IPS-20b (cell line): ENCODE measurements at regions not wholly inside any gene's neighbourhood (a gene's known extent, or its start where the extent isn't known, plus 50 kb on each side); places are given as distances from the start of the nearest gene placed in this dataset.

Source experiments
- H3K27ac ChIP-seq: one replicate; pipeline ENCODE4 v1.5.1; 2013; ENCODE audit warnings: low read length
- H3K27me3 ChIP-seq: 2 replicates; pipeline ENCODE4 v1.6.1; 2013; ENCODE audit warnings: mild to moderate bottlenecking, low read length, inconsistent platforms; ENCODE audit not compliant: insufficient read depth
- H3K36me3 ChIP-seq: 2 replicates; pipeline ENCODE4 v1.6.1; 2013; ENCODE audit warnings: low read depth, mild to moderate bottlenecking, inconsistent platforms, low read length, moderate library complexity; ENCODE audit not compliant: insufficient read depth
- H3K4me1 ChIP-seq: 2 replicates; pipeline ENCODE4 v1.6.1; 2013; ENCODE audit warnings: mild to moderate bottlenecking, control low read depth, inconsistent platforms, low read length, moderate library complexity; ENCODE audit not compliant: insufficient read depth
- H3K4me3 ChIP-seq: 2 replicates; pipeline ENCODE4 v1.5.1; 2013; ENCODE audit warnings: mild to moderate bottlenecking, low read length, inconsistent platforms
- H3K9ac ChIP-seq: 2 replicates; pipeline ENCODE4 v1.6.1; 2013; ENCODE audit warnings: low read depth, mild to moderate bottlenecking, inconsistent platforms, low read length, moderate library complexity
- H3K9me3 ChIP-seq: 2 replicates; pipeline ENCODE4 v1.6.1; 2013; ENCODE audit warnings: mild to moderate bottlenecking, low read depth, low read length, inconsistent platforms; ENCODE audit not compliant: insufficient read depth

GRCh38 chr10:89857431-89858042, 156.1 kb downstream of the KIF20B start:
- no peaks in the 10 kb centered on the region for H3K27me3 ChIP-seq
- peaks cover 3% of the 10 kb centered on the region; the same call in 1 of the 2 replicates for H3K4me1 ChIP-seq
- H3K27ac ChIP-seq = no peak overlapping the region
- H3K36me3 ChIP-seq = no peaks in the 10 kb centered on the region
- no peak overlapping the region for H3K4me3 ChIP-seq
- no peaks in the 10 kb centered on the region for H3K9me3 ChIP-seq
- H3K9ac ChIP-seq = no peak overlapping the region

DNA sequence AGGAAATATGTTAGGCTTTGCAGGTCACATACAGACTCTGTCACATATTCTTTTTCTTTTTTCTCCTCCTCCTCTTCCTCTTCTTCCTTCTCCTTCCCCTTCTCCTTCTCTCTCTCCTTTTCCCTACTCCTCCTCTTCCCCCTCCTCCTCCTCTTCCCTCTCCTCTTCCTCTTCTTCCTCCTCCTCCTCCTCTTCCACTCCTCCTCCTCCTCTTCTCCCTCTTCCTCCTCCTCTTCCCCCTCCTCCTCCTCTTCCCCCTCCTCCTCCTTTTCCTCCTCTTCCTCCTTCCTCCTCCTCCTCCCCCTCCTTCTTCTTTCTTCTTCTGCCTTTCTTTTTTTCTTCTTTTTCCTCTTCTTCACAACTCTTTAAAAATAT, 159.8 kb downstream of the KIF20B start:
- Histone ChIP-seq H3K27me3 (no peaks in the 10 kb centered on the region), H3K9ac (no peak overlapping the region), H3K27ac (no peak overlapping the region), H3K9me3 (no peaks in the 10 kb centered on the region), H3K4me3 (no peak overlapping the region), H3K4me1 (peaks cover 3% of the 10 kb centered on the region; the same call in 1 of the 2 replicates), H3K36me3 (no peaks in the 10 kb centered on the region)

DNA sequence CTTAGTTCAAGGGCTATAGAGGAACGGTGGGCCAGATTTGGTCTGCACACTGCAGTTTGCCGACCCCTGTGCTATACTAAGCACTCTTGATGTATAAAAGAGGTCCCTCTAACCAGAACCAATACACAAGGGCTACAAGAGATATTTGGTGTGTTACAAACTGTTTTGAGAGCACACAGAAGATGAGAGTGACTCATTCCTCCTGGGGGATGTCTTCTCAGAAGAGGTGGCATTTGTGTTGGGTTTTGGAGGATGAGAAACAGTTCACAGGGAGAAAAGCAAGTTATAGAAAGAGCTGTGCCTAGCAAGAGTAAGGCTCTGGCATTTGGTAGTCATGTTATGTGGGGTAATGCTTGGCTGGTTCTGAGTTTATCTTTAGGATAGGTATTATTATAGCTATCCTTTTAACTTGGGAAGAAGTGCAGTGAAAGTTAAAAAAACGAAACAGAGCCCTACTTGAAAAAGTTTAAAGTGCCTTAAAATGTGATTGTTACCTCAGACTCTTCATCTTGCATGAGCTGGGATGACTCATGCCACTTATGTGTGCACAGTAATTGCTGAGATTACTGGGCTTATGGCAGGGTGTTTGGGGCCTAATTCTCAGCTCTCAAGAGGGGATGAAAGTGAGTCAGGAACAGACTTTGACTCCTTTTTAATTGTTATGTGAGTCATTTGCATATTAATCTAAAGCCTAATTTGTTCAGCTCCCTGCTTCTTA, 160.4 kb downstream of the KIF20B start:
- Histone ChIP-seq H3K36me3 (no peaks in the 10 kb centered on the region), H3K4me3 (no peak overlapping the region), H3K27me3 (no peaks in the 10 kb centered on the region), H3K9me3 (no peaks in the 10 kb centered on the region), H3K27ac (no peak overlapping the region), H3K4me1 (peaks cover 3% of the 10 kb centered on the region; the same call in 1 of the 2 replicates), H3K9ac (no peak overlapping the region)

GRCh38 chr10:89867964-89868363, 166.6 kb downstream of the KIF20B start:
- Histone ChIP-seq H3K27me3 (no peaks in the 10 kb centered on the region), H3K4me3 (no peak overlapping the region), H3K4me1 (no peaks in the 10 kb centered on the region), H3K9ac (no peak overlapping the region), H3K27ac (no peak overlapping the region), H3K36me3 (no peaks in the 10 kb centered on the region), H3K9me3 (no peaks in the 10 kb centered on the region)

GRCh38 chr10:89869180-89869579, 167.8 kb downstream of the KIF20B start:
- H3K9ac ChIP-seq = no peak overlapping the region
- H3K9me3 ChIP-seq = 0 out of 2 replicates have a peak, but pooled peaks cover under 1% of the 10 kb centered on the region
- H3K27ac ChIP-seq = no peak overlapping the region
- H3K36me3 ChIP-seq = no peaks in the 10 kb centered on the region
- no peak overlapping the region for H3K4me3 ChIP-seq
- H3K27me3 ChIP-seq = no peaks in the 10 kb centered on the region
- H3K4me1 ChIP-seq = no peaks in the 10 kb centered on the region

DNA sequence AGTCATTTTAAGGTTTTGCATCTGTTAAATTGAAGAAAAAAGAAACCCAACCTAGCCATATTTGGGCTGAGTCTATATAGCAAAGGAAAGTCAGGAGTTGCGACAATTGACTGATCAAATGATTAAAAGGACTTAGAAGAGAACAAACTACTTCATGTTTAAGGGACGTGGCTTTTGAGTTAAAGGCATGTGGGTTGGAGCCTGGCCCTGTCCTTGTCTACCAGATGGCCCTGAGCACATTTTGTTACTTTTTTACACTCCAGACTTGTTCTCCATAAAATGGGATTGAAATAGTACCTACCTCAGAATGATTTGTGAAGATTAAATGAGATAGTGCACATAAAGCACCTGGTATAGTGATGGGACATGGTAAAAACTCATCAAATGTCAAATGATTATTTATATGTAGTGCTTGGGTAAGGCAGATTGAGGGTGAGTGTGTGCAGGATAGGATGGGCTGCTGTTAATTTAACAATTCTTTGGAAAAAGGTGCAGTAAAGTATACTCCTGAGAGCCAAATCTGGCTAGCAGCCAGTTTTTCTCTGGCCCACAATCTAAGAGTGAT, 168.3 kb downstream of the KIF20B start:
- Histone ChIP-seq H3K27me3 (no peaks in the 10 kb centered on the region), H3K9ac (no peak overlapping the region), H3K36me3 (no peaks in the 10 kb centered on the region), H3K27ac (no peak overlapping the region), H3K9me3 (peaks cover 5% of the 10 kb centered on the region; the same call in 1 of the 2 replicates), H3K4me1 (no peaks in the 10 kb centered on the region), H3K4me3 (no peak overlapping the region)

- Histone ChIP-seq H3K9ac (no peak overlapping the region), H3K27me3 (no peaks in the 10 kb centered on the region), H3K4me3 (no peak overlapping the region), H3K9me3 (peaks cover 16% of the 10 kb centered on the region), H3K4me1 (no peaks in the 10 kb centered on the region), H3K27ac (no peak overlapping the region), H3K36me3 (no peaks in the 10 kb centered on the region)
Measured at GRCh38 chr10:89870936-89871335, 169.5 kb downstream of the KIF20B start.

DNA sequence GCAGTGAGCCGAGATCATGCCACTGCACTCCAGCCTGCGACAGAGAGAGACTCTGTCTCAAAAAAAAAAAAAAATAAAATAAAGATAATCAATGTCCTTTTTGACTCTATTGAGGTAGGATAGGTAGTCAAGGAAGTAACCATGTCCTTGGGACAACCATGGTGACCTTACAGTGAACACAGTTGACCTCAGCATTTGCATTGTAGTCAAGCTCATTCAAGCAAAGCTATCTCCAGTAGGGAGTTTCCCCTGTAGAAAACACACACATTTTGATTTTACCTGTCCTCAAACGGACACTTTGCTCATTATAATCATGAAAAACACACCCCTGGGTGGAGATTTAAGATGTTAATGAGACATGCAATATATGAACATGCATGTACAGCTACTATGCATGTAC, 171.7 kb downstream of the KIF20B start:
- Histone ChIP-seq H3K4me3 (no peak overlapping the region), H3K27ac (no peak overlapping the region), H3K4me1 (no peaks in the 10 kb centered on the region), H3K27me3 (no peaks in the 10 kb centered on the region), H3K9ac (no peak overlapping the region), H3K36me3 (no peaks in the 10 kb centered on the region), H3K9me3 (peaks cover 16% of the 10 kb centered on the region)

DNA sequence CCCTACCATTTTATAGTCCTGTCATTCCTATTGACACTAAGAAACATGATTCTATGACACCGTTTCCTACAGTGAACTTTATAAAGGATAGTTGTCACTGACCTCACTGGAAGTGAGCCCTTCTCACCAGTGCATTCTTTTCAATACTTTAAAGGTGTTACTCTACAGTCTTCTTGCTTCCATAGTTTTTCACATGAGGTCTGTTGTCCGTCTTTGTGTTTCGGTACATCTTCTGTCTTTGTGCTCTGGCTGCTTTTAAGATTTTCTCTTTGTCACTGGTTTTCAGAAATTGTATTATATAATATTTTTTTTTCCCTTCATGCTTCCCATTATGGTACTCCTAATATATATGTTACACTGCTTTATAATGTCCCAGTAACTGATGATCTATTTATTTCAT, 174.2 kb downstream of the KIF20B start:
- H3K27ac ChIP-seq = no peak overlapping the region
- H3K9ac ChIP-seq = no peak overlapping the region
- no peaks in the 10 kb centered on the region for H3K36me3 ChIP-seq
- H3K27me3 ChIP-seq = no peaks in the 10 kb centered on the region
- no peak overlapping the region for H3K4me3 ChIP-seq
- peaks cover 16% of the 10 kb centered on the region for H3K9me3 ChIP-seq
- no peaks in the 10 kb centered on the region for H3K4me1 ChIP-seq

GRCh38 chr10:89879121-89879520, 177.7 kb downstream of the KIF20B start:
- H3K9ac ChIP-seq = no peak overlapping the region
- no peaks in the 10 kb centered on the region for H3K4me1 ChIP-seq
- H3K36me3 ChIP-seq = no peaks in the 10 kb centered on the region
- H3K9me3 ChIP-seq = peaks cover 16% of the 10 kb centered on the region
- H3K27me3 ChIP-seq = no peaks in the 10 kb centered on the region
- no peak overlapping the region for H3K4me3 ChIP-seq
- no peak overlapping the region for H3K27ac ChIP-seq

DNA sequence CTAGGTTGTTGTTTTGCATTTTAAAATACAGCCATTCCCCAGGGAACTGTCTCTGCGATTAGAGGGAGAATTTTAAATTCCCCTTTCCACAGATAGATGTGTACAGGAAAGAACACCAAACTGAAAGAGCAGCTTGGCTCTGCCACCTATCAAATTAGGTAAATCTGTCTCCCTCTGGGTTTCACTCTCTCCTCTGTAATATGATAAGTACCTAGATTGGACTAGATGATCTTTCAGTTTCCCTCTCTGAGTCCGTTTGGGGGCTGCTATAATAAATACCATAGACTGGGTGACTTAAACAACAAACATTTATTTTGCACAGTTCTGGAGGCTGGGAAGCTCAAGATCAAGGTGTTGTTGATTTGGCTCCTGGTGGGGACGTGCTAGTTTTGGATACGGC, 186.0 kb downstream of the KIF20B start:
- Histone ChIP-seq H3K27me3 (no peaks in the 10 kb centered on the region), H3K4me1 (peaks cover 7% of the 10 kb centered on the region; the same call in 1 of the 2 replicates), H3K36me3 (no peaks in the 10 kb centered on the region), H3K4me3 (no peak overlapping the region), H3K27ac (no peak overlapping the region), H3K9me3 (no peaks in the 10 kb centered on the region), H3K9ac (no peak overlapping the region)

GRCh38 chr10:89887830-89888229, 186.4 kb downstream of the KIF20B start:
- H3K36me3 ChIP-seq = no peaks in the 10 kb centered on the region
- H3K9me3 ChIP-seq = no peaks in the 10 kb centered on the region
- no peak overlapping the region for H3K4me3 ChIP-seq
- H3K27me3 ChIP-seq = no peaks in the 10 kb centered on the region
- peaks cover 7% of the 10 kb centered on the region; the same call in 1 of the 2 replicates for H3K4me1 ChIP-seq
- no peak overlapping the region for H3K27ac ChIP-seq
- no peak overlapping the region for H3K9ac ChIP-seq
